ENCODE measurements at regions not wholly inside any gene's neighbourhood (a gene's known extent, or its start where the extent isn't known, plus 50 kb on each side); places are given as distances from the start of the nearest gene placed in this dataset.

DNA sequence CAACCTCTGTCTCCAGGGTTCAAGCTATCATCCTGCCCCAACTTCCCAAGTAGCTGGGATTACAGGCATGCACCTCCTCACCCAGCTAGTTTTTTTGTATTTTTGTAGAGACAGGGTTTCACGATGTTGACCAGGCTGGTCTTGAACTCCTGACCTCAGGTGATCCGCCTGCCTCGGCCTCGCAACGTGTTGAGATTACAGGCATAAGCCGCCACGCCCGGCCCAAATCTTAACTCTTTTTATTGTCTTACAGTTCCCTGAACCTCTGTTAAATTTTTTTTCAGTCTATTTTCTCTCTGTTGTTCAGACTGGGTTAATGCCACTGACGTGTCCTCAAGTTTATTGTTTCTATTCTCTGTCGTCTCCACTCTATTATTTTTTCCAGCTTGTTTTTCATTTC lies 115.8 kb upstream of the UBE3A start:
- no peak for TF ChIP-seq MAX (IDR thresholded peaks at IDR 0.05; ENCODE audit: insufficient read depth, insufficient read length)
- intact Hi-C loops (cut with micrococcal nuclease) (no loop called here), dilution Hi-C loops (cut with MboI; ENCODE audit: extremely low pct_ligation_motif_present, low sequenced_read_pairs) (no loop called here)
- Histone ChIP-seq H3K79me2 (ENCODE audit: control insufficient read depth, insufficient read depth, low read length) (no peaks in the 10 kb centered on the region), H3K4me2 (ENCODE audit: insufficient read depth, low read length) (no peak overlapping the region), H3K27me3 (ENCODE audit: control insufficient read depth in 2 of 2, insufficient read depth in 2 of 2, low read length in 2 of 2) (no peaks in the 10 kb centered on the region), H3K9me3 (replicated peaks; ENCODE audit: control insufficient read depth, insufficient read depth, low read length) (no peaks in the 10 kb centered on the region), H3K4me3 (replicated peaks in 1 of 3; ENCODE audit: insufficient read depth in 1 of 3, low read depth in 1 of 3, low read length in 3 of 3) (no peak overlapping the region), H4K20me1 (replicated peaks; ENCODE audit: control insufficient read depth, extremely low read depth, insufficient read depth, low read length) (no peaks in the 10 kb centered on the region), H2AFZ (ENCODE audit: low read depth, low read length) (no peak overlapping the region), H3K27ac (ENCODE audit: insufficient read depth, low read depth, low read length) (no peak overlapping the region), H3K36me3 (ENCODE audit: control insufficient read depth in 2 of 2, extremely low read depth in 1 of 2, insufficient read depth in 2 of 2, low read length in 2 of 2) (no peaks in the 10 kb centered on the region), H3K4me1 (ENCODE audit: control insufficient read depth, extremely low read depth, insufficient read depth, low read length) (no peaks in the 10 kb centered on the region), H3K9ac (replicated peaks; ENCODE audit: extremely low read depth, insufficient read depth, low read length) (no peak overlapping the region), H3K9me1 (replicated peaks; ENCODE audit: control insufficient read depth, extremely low read depth, insufficient read depth, low read length) (no peaks in the 10 kb centered on the region)
- BruUV-seq (replicated peaks), result no TSS peak
- CTCF ChIA-PET, result no interaction called here
- POLR2A ChIA-PET, result no interaction called here
- FAIRE-seq (no peak), DNase-seq (ENCODE audit: low read depth, low spot score) (no peak)

DNA sequence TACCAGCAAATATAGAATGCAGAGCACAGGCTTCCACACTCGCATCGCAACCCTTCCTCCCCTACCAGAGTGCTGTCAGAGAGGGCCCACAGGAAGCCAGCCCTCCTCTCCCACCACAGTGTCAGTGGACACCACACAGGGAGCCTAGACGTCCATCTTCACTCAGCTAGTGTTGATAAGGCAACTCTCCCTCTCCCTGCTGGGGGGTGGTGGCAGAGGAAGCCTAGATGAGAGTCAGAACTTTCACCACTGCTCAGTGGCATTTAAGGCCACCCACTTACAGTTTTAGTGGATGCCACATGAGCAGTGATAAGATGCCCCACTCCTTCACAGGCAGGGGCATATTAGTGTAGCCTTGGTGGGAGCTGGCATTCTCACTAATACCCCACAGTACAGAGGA lies 109.8 kb upstream of the UBE3A start:
- no peaks in the 10 kb centered on the region for H3K9me1 ChIP-seq (replicated peaks; ENCODE audit: control insufficient read depth, extremely low read depth, insufficient read depth, low read length)
- H3K4me1 ChIP-seq (ENCODE audit: control insufficient read depth, extremely low read depth, insufficient read depth, low read length), result no peaks in the 10 kb centered on the region
- TF ChIP-seq CTCF (IDR thresholded peaks at IDR 0.05; ENCODE audit: extremely low read depth in 1 of 2, insufficient read depth in 1 of 2, low read depth in 1 of 2, low read length in 2 of 2) (no peak), GATA2 (IDR thresholded peaks at IDR 0.05; ENCODE audit: insufficient read depth, insufficient read length, low read depth, low read length) (no peak), JUN (IDR thresholded peaks at IDR 0.05; ENCODE audit: borderline replicate concordance, insufficient read depth, insufficient read length, low read depth) (no peak), POLR2A (IDR thresholded peaks at IDR 0.05; ENCODE audit: low read depth, low read length) (no peak), FOS (IDR thresholded peaks at IDR 0.05; ENCODE audit: borderline replicate concordance, insufficient read depth, low read length) (no peak), POLR2AphosphoS5 (IDR thresholded peaks at IDR 0.05; ENCODE audit: insufficient read depth, low read depth, low read length) (no peak), EZH2 (IDR thresholded peaks at IDR 0.05; ENCODE audit: borderline replicate concordance, low read depth, low read length, severe bottlenecking) (no peak), MYC (IDR thresholded peaks at IDR 0.05; ENCODE audit: low read depth, low read length) (no peak), MAX (IDR thresholded peaks at IDR 0.05; ENCODE audit: insufficient read depth, insufficient read length) (no peak)
- ChIA-PET CTCF (no interaction called here), POLR2A (no interaction called here)
- no peak overlapping the region for H3K4me2 ChIP-seq (ENCODE audit: insufficient read depth, low read length)
- FAIRE-seq (no peak), DNase-seq (ENCODE audit: low read depth, low spot score) (no peak)
- H2AFZ ChIP-seq (ENCODE audit: low read depth, low read length), result no peak overlapping the region
- no peaks in the 10 kb centered on the region for H4K20me1 ChIP-seq (replicated peaks; ENCODE audit: control insufficient read depth, extremely low read depth, insufficient read depth, low read length)
- no peak overlapping the region for H3K4me3 ChIP-seq (replicated peaks in 1 of 3; ENCODE audit: insufficient read depth in 1 of 3, low read depth in 1 of 3, low read length in 3 of 3)
- H3K79me2 ChIP-seq (ENCODE audit: control insufficient read depth, insufficient read depth, low read length), result no peaks in the 10 kb centered on the region
- no TSS peak for BruUV-seq (replicated peaks)
- intact Hi-C loops (cut with micrococcal nuclease), result no loop called here
- no peaks in the 10 kb centered on the region for H3K36me3 ChIP-seq (ENCODE audit: control insufficient read depth in 2 of 2, extremely low read depth in 1 of 2, insufficient read depth in 2 of 2, low read length in 2 of 2)
- no peaks in the 10 kb centered on the region for H3K27me3 ChIP-seq (ENCODE audit: control insufficient read depth in 2 of 2, insufficient read depth in 2 of 2, low read length in 2 of 2)
- no peak overlapping the region for H3K27ac ChIP-seq (ENCODE audit: insufficient read depth, low read depth, low read length)
- H3K9me3 ChIP-seq (replicated peaks; ENCODE audit: control insufficient read depth, insufficient read depth, low read length), result peaks cover 2% of the 10 kb centered on the region
- no peak overlapping the region for H3K9ac ChIP-seq (replicated peaks; ENCODE audit: extremely low read depth, insufficient read depth, low read length)
- dilution Hi-C loops (cut with MboI; ENCODE audit: extremely low pct_ligation_motif_present, low sequenced_read_pairs), result no loop called here
